ENCODE measurements at regions not wholly inside any gene's neighbourhood (a gene's known extent, or its start where the extent isn't known, plus 50 kb on each side); places are given as distances from the start of the nearest gene placed in this dataset.

DNA sequence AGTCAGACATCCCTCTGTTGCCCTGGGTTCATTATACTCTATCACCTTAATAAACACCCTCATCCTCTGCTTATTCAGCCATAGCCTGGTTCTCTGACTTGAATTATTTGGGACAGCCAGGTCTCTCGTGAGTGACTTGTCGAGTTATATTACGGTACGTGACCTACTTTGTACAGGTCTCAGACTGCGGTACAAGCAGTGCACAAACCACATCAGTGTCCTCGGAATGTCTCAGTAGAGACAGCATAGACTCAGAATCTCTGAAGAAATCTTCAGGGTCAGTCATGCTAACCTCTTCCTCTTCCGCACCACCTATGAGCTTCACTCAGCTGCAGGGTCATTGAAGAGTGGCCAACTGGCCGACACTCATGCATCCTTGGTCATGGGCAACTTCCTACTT, 860.8 kb downstream of the BCL11B start:
- no peak for TF ChIP-seq CTCF (conservative IDR thresholded peaks at IDR 0.05; ENCODE audit: low read depth, low read length)
- H3K4me3 ChIP-seq (ENCODE audit: low read depth, low read length) = no peak overlapping the region
- no peak for DNase-seq (ENCODE audit: low read depth)

GRCh38 chr14:98412431-98412830, 859.6 kb downstream of the BCL11B start:
- no peak for DNase-seq (ENCODE audit: low read depth)
- no peak for TF ChIP-seq CTCF (conservative IDR thresholded peaks at IDR 0.05; ENCODE audit: low read depth, low read length)
- no peak overlapping the region for H3K4me3 ChIP-seq (ENCODE audit: low read depth, low read length)

DNA sequence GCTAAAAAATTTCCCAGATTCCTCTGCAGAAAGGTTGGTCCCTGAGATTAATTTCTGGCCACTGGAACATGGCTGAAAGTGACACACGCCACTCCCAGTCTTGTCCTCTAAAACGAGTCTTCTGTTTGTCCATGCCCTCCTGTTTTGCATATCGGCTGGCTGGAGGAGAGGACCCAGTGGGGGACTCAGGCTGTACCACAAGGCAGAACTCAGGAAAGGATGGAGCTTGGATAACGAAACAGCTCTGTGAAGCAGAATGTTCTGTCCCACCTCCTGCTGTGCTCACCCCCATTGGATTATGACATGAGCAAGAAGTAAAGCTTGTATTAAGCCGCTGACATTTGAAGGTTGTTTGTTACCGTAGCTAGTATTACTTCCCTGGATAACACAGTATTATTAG, 856.2 kb downstream of the BCL11B start:
- DNase-seq (ENCODE audit: low read depth) = no peak
- no peak overlapping the region for H3K4me3 ChIP-seq (ENCODE audit: low read depth, low read length)
- no peak for TF ChIP-seq CTCF (conservative IDR thresholded peaks at IDR 0.05; ENCODE audit: low read depth, low read length)

DNA sequence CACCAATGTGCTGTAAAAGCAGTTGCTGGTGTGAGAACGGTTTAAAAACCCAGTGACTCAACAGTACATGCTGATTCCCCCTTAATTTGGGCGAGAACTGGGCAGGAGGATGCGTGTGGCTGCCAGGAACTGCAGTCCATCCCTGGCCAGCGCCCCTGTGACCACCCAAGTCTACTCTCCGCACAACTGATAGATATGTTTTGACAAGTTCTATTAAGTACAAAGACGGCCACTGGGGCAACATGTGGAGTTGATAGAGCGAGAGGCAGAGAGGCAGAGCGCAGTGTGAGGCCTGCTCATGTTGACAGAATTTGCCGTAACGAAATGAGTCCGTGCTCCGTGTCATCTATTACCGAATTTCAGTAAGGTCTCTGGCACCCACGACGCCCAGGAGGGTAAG, 855.0 kb downstream of the BCL11B start:
- no peak overlapping the region for H3K4me3 ChIP-seq (ENCODE audit: low read depth, low read length)
- DNase-seq (ENCODE audit: low read depth) = no peak
- TF ChIP-seq CTCF (conservative IDR thresholded peaks at IDR 0.05; ENCODE audit: low read depth, low read length) = no peak

GRCh38 chr14:98428483-98428994, 843.5 kb downstream of the BCL11B start:
- no peak overlapping the region for H3K4me3 ChIP-seq (ENCODE audit: low read depth, low read length)
- no peak for DNase-seq (ENCODE audit: low read depth)
- TF ChIP-seq CTCF (conservative IDR thresholded peaks at IDR 0.05; ENCODE audit: low read depth, low read length) = no peak

- no peak overlapping the region for H3K4me3 ChIP-seq (ENCODE audit: low read depth, low read length)
- TF ChIP-seq CTCF (conservative IDR thresholded peaks at IDR 0.05; ENCODE audit: low read depth, low read length) = no peak
- no peak for DNase-seq (ENCODE audit: low read depth)
These were observed 838.6 kb downstream of the BCL11B start for GRCh38 chr14:98433436-98433835.

DNA sequence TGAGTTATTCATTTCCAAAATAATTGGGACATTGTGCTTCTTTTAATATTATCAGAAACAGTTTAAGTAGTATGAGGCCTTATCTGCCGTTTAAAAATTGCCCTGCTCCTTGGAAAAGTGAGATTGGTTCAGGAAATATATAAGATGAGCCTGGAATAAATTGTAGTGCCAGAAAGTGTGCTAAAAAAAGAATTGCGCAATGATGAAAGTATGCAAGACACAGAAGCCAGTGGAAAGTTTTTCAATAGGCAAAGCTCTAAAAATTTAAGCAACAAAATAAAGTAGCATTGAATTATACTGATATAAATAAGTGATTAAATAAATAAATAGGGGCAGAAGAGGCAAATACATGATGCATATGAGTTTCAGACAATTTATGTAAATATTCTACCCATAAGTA, 834.9 kb downstream of the BCL11B start:
- H3K4me3 ChIP-seq (ENCODE audit: low read depth, low read length) = no peak overlapping the region
- no peak for TF ChIP-seq CTCF (conservative IDR thresholded peaks at IDR 0.05; ENCODE audit: low read depth, low read length)
- DNase-seq (ENCODE audit: low read depth) = no peak

Data from epithelial cell of proximal tubule (primary cell).